Body of pancreas (tissue), 4 donors: ENCODE measurements at regions not wholly inside any gene's neighbourhood (a gene's known extent, or its start where the extent isn't known, plus 50 kb on each side); places are given as distances from the start of the nearest gene placed in this dataset.

Source experiments
- POLR2A ChIP-seq, 3 donors: fragments of 450-650 bp; IDR thresholded peaks; one replicate each; pipeline ENCODE4 v1.6.1; 2016; ENCODE audit warnings: antibody characterized with exemption in 3 of 3, mild to moderate bottlenecking in 2 of 3
- TF ChIP-seq, protein P1 (sequence below), 7 experiments: fragments of 450-650 bp in 4 of 7; fragments of 200-600 bp in 3 of 7; sonication (generic) in 3 of 7; IDR thresholded peaks; one replicate each; pipeline ENCODE4 v1.5.1; 2016 to 2019; ENCODE audit warnings: antibody characterized with exemption in 7 of 7

DNA sequence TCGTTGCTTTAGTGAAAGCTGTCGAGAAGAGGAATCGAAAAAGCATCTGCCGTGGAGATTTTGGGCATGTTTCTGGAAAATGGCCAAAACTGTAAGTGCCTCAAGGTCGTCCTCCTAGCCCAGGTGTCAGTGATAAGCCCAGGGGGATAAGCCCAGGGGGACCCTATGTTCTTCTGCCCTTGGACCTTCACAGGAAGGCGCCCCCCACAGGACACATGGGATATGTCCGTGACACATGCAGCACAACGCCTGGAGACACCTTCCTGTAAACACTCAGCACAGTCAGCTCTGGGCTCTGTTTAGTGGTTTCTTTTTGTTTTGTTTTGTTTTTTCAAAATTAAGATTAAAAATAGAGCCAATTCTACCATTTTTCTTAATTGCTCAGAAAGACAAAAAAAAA, 272.7 kb downstream of the KLF6 start:
- TF ChIP-seq POLR2A (IDR thresholded peaks at IDR 0.05) = no peak
- TF ChIP-seq, protein P1, sequence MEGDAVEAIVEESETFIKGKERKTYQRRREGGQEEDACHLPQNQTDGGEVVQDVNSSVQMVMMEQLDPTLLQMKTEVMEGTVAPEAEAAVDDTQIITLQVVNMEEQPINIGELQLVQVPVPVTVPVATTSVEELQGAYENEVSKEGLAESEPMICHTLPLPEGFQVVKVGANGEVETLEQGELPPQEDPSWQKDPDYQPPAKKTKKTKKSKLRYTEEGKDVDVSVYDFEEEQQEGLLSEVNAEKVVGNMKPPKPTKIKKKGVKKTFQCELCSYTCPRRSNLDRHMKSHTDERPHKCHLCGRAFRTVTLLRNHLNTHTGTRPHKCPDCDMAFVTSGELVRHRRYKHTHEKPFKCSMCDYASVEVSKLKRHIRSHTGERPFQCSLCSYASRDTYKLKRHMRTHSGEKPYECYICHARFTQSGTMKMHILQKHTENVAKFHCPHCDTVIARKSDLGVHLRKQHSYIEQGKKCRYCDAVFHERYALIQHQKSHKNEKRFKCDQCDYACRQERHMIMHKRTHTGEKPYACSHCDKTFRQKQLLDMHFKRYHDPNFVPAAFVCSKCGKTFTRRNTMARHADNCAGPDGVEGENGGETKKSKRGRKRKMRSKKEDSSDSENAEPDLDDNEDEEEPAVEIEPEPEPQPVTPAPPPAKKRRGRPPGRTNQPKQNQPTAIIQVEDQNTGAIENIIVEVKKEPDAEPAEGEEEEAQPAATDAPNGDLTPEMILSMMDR (IDR thresholded peaks at IDR 0.05) = no peak
